Esophagus squamous epithelium (tissue), 4 donors: ENCODE measurements at regions not wholly inside any gene's neighbourhood (a gene's known extent, or its start where the extent isn't known, plus 50 kb on each side); places are given as distances from the start of the nearest gene placed in this dataset.

Experiments
- CTCF ChIP-seq, 6 experiments: fragments of 450-650 bp in 4 of 6; fragments of 200-600 bp in 2 of 6; sonication (generic) in 2 of 6; IDR thresholded peaks; one replicate each; pipeline ENCODE4 v1.5.1; 2016 to 2019; ENCODE audit warnings: antibody characterized with exemption in 6 of 6, mild to moderate bottlenecking in 4 of 6, moderate library complexity in 4 of 6
- POLR2A ChIP-seq, 4 donors: fragments of 450-650 bp; IDR thresholded peaks; one replicate each; pipeline ENCODE4 v1.6.1; 2017; ENCODE audit warnings: antibody characterized with exemption in 4 of 4, mild to moderate bottlenecking in 4 of 4, moderate library complexity in 3 of 4

DNA sequence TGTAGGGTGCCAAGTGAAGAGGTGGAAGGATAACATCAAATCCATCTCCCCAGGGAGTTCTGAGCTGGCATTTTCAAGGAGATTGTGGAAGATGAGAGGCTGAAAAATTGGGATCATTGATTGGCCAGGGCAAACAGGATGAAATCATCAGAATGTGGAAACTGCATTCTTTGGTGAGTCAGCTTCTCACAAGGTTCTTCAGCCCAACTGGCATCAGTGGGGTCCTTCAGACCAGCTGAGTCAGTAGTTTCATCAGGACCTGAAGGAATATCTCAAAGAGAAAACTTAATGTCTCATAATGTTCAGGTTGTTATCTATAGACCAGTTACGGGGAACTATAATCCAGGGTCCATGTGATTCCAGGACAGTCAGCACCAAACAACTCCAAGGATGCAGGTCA, 195.8 kb downstream of the HAO1 start:
- TF ChIP-seq CTCF (IDR thresholded peaks at IDR 0.05) (no peak), POLR2A (IDR thresholded peaks at IDR 0.05) (no peak)
